Prostate gland (tissue), 2 donors: ENCODE measurements at regions not wholly inside any gene's neighbourhood (a gene's known extent, or its start where the extent isn't known, plus 50 kb on each side); places are given as distances from the start of the nearest gene placed in this dataset.
"Not testable (repeated sequence)": the region's sequence is repeated elsewhere in the genome, so short reads cannot be mapped to it uniquely, and the experiment has no call there.

Experiments used
- DNase-seq: peaks from one replicate; pipeline ENCODE4 v3.0.0-alpha.2; 2019; ENCODE audit warnings: low spot score
- H3K27ac ChIP-seq, 2 donors: fragments of 200-600 bp; sonication (generic); 2 replicates each; pipeline ENCODE4 v1.5.1; 2017 to 2019
- H3K27me3 ChIP-seq: fragments of 200-600 bp; sonication (generic); replicated peaks from 2 replicates; pipeline ENCODE4 v1.5.1; 2019; ENCODE audit not compliant: insufficient read depth
- H3K36me3 ChIP-seq, 2 donors: fragments of 200-600 bp; sonication (generic); 1 replicate in 1 of 2; 2 replicates in 1 of 2; pipeline versions ENCODE4 v1.5.1 to v1.8.1; 2017 to 2019
- H3K4me1 ChIP-seq: fragments of 200-600 bp; sonication (generic); replicated peaks from 2 replicates; pipeline ENCODE4 v1.5.1; 2019
- H3K4me3 ChIP-seq, 2 donors: fragments of 200-600 bp; sonication (generic); 2 replicates each; pipeline ENCODE4 v1.5.1; 2017 to 2019
- H3K9me3 ChIP-seq: fragments of 200-600 bp; sonication (generic); 2 replicates; pipeline ENCODE4 v1.5.1; 2017
- POLR2A ChIP-seq: fragments of 450-650 bp; IDR thresholded peaks from one replicate; pipeline ENCODE4 v1.6.1; 2016; ENCODE audit warnings: antibody characterized with exemption, mild to moderate bottlenecking
- POLR2AphosphoS5 ChIP-seq: sonication (generic); formaldehyde crosslinking; IDR thresholded peaks from one replicate; pipeline ENCODE4 v1.6.1; 2017; ENCODE audit warnings: antibody characterized with exemption
- WGBS: methylation state at CpG from one replicate; pipeline ENCODE4 v1.1.5; 2018; 5-methylcytosine and 5-hydroxymethylcytosine counted together
- intact Hi-C: fragments of 100-400 bp; cut with DNase I; formaldehyde crosslinking; loops from one replicate; pipeline ENCODE4 v1.14.2; 2022
- TF ChIP-seq, protein P1 (sequence below), 4 experiments: fragments of 200-600 bp in 2 of 4; fragments of 450-650 bp in 2 of 4; sonication (generic) in 2 of 4; IDR thresholded peaks; 1 replicate in 3 of 4; 2 replicates in 1 of 4; pipeline ENCODE4 v1.5.1; 2016 to 2019; ENCODE audit warnings: antibody characterized with exemption in 4 of 4, mild to moderate bottlenecking in 2 of 4, moderate library complexity in 2 of 4

DNA sequence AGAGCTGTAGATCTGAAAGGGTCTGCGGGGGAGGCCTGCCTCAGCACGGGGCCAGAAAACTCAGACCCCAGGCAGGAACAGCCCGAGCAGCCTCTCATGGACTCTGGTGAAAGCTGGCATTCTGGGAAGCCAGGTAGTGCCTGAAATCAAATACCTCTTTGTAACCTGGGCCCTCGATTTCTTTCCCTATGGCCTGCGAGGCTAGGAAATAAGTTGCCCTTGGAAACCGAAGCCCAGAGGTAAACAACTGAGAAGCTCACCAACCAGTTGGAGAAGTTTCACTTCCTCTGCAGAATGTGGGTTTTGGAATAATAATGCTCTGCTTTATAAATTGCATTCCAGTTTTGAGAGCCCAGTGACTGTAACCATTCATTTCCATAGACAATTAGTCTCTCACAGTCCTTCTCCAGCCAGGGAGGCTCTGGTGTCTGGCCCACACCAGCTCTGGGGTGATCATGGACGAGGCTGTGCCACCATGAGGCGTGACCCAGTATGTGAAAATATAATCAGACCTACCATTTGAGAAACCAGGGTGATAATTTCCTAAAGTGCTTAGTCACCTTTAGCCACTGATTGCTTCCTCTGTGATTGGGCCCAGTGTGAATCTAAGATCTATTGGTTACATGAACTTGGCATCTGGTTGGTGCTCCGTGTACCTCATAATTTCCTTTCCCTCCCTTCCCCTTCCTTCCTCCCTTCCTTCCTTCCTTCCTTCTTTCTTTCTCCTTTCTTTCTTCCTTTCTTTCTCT is 133.1 kb upstream of the PELI1 start:
- Histone ChIP-seq H3K36me3 (no peaks in the 10 kb centered on the region), H3K4me1 (peaks cover 5% of the 10 kb centered on the region), H3K27me3 (no peaks in the 10 kb centered on the region), H3K27ac (peak overlapping the region; percentile 1 to 36), H3K9me3 (no peaks in the 10 kb centered on the region), H3K4me3 (no peak overlapping the region)
- DNase-seq, result peak; percentile 17
- TF ChIP-seq, protein P1, sequence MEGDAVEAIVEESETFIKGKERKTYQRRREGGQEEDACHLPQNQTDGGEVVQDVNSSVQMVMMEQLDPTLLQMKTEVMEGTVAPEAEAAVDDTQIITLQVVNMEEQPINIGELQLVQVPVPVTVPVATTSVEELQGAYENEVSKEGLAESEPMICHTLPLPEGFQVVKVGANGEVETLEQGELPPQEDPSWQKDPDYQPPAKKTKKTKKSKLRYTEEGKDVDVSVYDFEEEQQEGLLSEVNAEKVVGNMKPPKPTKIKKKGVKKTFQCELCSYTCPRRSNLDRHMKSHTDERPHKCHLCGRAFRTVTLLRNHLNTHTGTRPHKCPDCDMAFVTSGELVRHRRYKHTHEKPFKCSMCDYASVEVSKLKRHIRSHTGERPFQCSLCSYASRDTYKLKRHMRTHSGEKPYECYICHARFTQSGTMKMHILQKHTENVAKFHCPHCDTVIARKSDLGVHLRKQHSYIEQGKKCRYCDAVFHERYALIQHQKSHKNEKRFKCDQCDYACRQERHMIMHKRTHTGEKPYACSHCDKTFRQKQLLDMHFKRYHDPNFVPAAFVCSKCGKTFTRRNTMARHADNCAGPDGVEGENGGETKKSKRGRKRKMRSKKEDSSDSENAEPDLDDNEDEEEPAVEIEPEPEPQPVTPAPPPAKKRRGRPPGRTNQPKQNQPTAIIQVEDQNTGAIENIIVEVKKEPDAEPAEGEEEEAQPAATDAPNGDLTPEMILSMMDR (IDR thresholded peaks at IDR 0.05), result no peak
- no peak for TF ChIP-seq POLR2A
- no peak for TF ChIP-seq POLR2AphosphoS5
- 67% methylated on average over 9 of the region's 9 CpGs for WGBS
- intact Hi-C loops, result no loop called here

DNA sequence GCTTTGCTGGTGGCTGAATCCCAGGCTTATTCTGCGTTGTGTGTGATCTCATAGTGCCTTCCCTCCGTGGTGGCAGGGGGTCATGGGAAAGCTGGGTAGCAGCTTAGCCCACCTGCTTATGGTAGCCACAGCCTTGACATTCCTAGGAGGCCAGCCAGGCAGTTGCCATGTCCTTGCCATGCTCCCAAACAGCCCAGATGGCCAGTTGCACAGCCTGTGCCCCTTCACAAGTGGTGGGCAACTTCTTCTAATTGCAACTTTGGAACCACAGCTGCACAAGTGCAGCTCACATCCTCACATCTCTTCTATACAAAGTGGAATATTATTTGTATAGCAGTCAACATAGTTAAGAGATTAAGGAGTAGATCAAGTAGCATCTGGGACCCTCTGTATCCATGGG is 136.6 kb upstream of the PELI1 start:
- H3K36me3 ChIP-seq, DNase-seq, H3K9me3 ChIP-seq, H3K27ac ChIP-seq, intact Hi-C loops, H3K4me1 ChIP-seq, H3K4me3 ChIP-seq, H3K27me3 ChIP-seq: not testable (repeated sequence)
- 87% methylated on average over 2 of the region's 2 CpGs for WGBS

DNA sequence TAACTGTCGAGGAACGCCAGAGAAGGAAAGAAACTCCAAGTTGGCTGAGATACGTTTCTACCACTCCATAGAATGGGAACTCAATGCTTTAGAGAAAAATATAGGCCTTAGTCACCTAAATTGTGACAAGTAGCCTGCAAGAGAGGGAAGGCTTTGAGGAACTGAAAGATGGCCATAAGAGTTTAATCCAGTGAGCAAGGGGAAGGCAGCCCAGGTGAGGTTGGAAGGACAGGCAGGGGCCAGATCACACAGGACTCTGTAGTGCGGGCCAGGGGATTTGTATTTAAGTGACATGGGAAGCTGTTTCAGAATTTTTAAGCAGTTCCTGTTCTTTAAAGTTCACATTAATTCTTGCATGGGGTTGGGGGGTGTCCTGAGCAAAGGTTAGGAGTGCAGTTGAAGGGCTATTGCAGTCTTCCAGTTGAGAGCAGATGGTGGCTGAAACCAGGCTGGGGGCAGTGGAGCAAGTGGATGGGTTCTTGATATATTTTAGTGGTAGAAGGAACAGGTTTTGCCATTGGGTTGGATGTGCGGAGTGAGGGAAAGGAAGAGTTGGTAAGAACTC is 138.9 kb upstream of the PELI1 start:
- Histone ChIP-seq H3K27me3 (no peaks in the 10 kb centered on the region), H3K36me3 (no peaks in the 10 kb centered on the region), H3K9me3 (no peaks in the 10 kb centered on the region), H3K4me1 (no peaks in the 10 kb centered on the region), H3K4me3 (no peak overlapping the region), H3K27ac (no peak overlapping the region)
- intact Hi-C loops, result no loop called here
- DNase-seq, result no peak
- 92% methylated on average over 5 of the region's 5 CpGs for WGBS
- TF ChIP-seq POLR2A (no peak), POLR2AphosphoS5 (no peak)
- TF ChIP-seq, protein P1 (IDR thresholded peaks at IDR 0.05), result no peak

DNA sequence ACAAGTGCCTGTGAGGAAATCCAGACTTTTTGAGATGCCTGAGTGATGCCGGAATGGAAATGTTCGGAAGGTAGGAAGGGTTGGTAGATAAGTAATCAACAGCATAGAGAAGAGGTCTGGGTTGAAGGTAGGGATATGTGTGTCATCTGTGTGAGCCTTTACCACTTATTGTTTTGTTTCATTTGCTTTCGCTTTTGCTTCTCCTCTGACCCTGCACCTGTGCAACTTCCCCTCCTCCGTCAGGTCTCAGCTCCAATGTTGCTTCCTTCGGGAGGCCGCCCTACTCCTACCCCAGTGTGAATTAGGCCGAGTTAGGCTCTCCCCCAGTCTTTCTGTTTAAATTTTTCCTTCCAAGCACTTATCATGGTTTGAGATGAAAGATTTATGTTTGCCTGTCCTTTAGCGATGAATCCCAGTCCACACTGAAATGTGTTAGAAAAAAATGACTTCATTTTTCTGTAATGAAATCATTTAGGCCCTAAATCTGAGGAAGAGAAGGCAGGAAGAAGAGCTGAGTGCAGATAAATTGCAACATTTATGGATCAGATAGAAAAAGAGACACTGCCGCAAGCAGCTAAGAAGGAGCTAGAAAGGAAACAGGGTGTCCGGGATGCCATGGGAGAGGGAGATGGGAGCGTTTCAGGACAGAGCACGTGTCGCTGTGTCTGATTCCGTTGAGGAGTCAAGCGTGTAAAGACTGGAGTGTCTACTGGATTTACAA is 139.6 kb upstream of the PELI1 start:
- Histone ChIP-seq H3K36me3 (no peaks in the 10 kb centered on the region), H3K27me3 (no peaks in the 10 kb centered on the region), H3K27ac (no peak overlapping the region), H3K4me1 (no peaks in the 10 kb centered on the region), H3K4me3 (no peak overlapping the region), H3K9me3 (no peaks in the 10 kb centered on the region)
- 56% methylated on average over 15 of the region's 15 CpGs for WGBS
- TF ChIP-seq, protein P1 (IDR thresholded peaks at IDR 0.05), result no peak
- TF ChIP-seq POLR2A (no peak), POLR2AphosphoS5 (no peak)
- intact Hi-C loops, result no loop called here
- DNase-seq, result no peak

DNA sequence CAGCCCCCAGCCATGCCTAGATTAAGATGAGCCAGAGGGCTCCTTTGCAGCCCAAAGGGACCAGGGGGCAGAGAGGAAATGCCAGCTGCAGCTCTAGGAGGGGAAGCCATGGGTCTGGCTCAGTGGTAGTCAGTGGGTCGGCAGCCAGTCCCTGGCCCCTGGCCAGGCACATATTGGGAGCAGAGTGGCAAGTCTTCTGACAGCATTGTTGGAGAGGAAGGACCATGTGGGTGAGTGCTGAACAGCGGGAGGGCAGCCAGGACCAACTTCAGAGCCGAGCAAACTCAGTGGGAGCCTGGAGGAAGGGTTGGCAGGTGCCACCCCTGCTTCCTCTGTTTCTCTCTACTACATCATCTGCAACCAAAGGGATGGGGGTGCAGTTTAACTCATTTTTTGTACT is 140.5 kb upstream of the PELI1 start:
- Histone ChIP-seq H3K27me3 (no peaks in the 10 kb centered on the region), H3K36me3 (no peaks in the 10 kb centered on the region), H3K4me1 (no peaks in the 10 kb centered on the region), H3K27ac (no peak overlapping the region), H3K9me3 (no peaks in the 10 kb centered on the region), H3K4me3 (no peak overlapping the region)
- TF ChIP-seq, protein P1 (IDR thresholded peaks at IDR 0.05), result no peak
- no peak for TF ChIP-seq POLR2A
- TF ChIP-seq POLR2AphosphoS5, result no peak
- intact Hi-C loops, result no loop called here
- DNase-seq, result no peak
- 42% methylated on average over 3 of the region's 3 CpGs for whole genome bisulfite sequencing
